Neural progenitor cell (in vitro differentiated cells): ENCODE measurements at regions not wholly inside any gene's neighbourhood (a gene's known extent, or its start where the extent isn't known, plus 50 kb on each side); places are given as distances from the start of the nearest gene placed in this dataset.

Source experiments
- DNase-seq: peaks from one replicate; pipeline ENCODE4 v3.0.0-alpha.2; 2016; ENCODE audit warnings: low spot score
- H2AFZ ChIP-seq: fragments of 200-600 bp; sonication (generic); replicated peaks from 2 replicates; pipeline ENCODE4 v1.6.1; 2016; ENCODE audit warnings: antibody characterized with exemption
- H3F3A ChIP-seq: fragments of 200-600 bp; sonication (generic); 2 replicates; pipeline ENCODE4 v1.6.1; 2016; ENCODE audit warnings: antibody characterized with exemption, low read depth
- H3K27ac ChIP-seq: fragments of 200-600 bp; sonication (generic); 2 replicates; pipeline ENCODE4 v1.5.1; 2016; ENCODE audit warnings: mild to moderate bottlenecking
- H3K27me3 ChIP-seq: fragments of 200-600 bp; sonication (generic); 2 replicates; pipeline ENCODE4 v1.6.1; 2016; ENCODE audit warnings: mild to moderate bottlenecking, moderate library complexity
- H3K36me3 ChIP-seq: fragments of 200-600 bp; sonication (generic); 2 replicates; pipeline ENCODE4 v1.5.1; 2016
- H3K4me1 ChIP-seq: fragments of 200-600 bp; sonication (generic); 2 replicates; pipeline ENCODE4 v1.6.1; 2016; ENCODE audit warnings: mixed run types
- H3K4me2 ChIP-seq: fragments of 200-600 bp; sonication (generic); 2 replicates; pipeline ENCODE4 v1.6.1; 2016
- H3K4me3 ChIP-seq: fragments of 200-600 bp; sonication (generic); 2 replicates; pipeline ENCODE4 v1.5.1; 2016
- H3K79me2 ChIP-seq: fragments of 200-600 bp; sonication (generic); 2 replicates; pipeline ENCODE4 v1.6.1; 2016; ENCODE audit warnings: low read depth
- H3K9ac ChIP-seq: fragments of 200-600 bp; sonication (generic); 2 replicates; pipeline ENCODE4 v1.6.1; 2016
- H3K9me3 ChIP-seq: fragments of 200-600 bp; sonication (generic); 2 replicates; pipeline ENCODE4 v1.5.1; 2016; ENCODE audit warnings: low read depth
- H4K20me1 ChIP-seq: fragments of 200-600 bp; sonication (generic); 2 replicates; pipeline ENCODE4 v1.6.1; 2016; ENCODE audit warnings: low read depth
- H3K27ac Mint-ChIP-seq: 3 replicates; pipeline ENCODE4 v1.8.0; 2021; ENCODE audit warnings: mixed read lengths
- H3K27me3 Mint-ChIP-seq: 2 replicates; pipeline ENCODE4 v1.8.0; 2022; ENCODE audit warnings: low read depth, mild to moderate bottlenecking, inconsistent platforms, moderate library complexity, mixed read lengths; ENCODE audit not compliant: insufficient read depth
- H3K36me3 Mint-ChIP-seq: 3 replicates; pipeline ENCODE4 v1.8.0; 2021; ENCODE audit warnings: mixed read lengths
- H3K4me1 Mint-ChIP-seq: 3 replicates; pipeline ENCODE4 v1.8.0; 2021; ENCODE audit warnings: mixed read lengths
- H3K4me3 Mint-ChIP-seq: 3 replicates; pipeline ENCODE4 v1.8.0; 2021; ENCODE audit warnings: mild to moderate bottlenecking, moderate library complexity, mixed read lengths
- H3K9me3 Mint-ChIP-seq: 3 replicates; pipeline ENCODE4 v1.8.0; 2020; ENCODE audit warnings: mixed read lengths
- EZH2 ChIP-seq: fragments of 200-600 bp; sonication (generic); IDR thresholded peaks from 2 replicates; pipeline ENCODE4 v1.6.1; 2017; ENCODE audit warnings: antibody characterized with exemption, mild to moderate bottlenecking, moderate library complexity
- EZH2phosphoT487 ChIP-seq: fragments of 200-600 bp; sonication (generic); IDR thresholded peaks from 2 replicates; pipeline ENCODE4 v1.6.1; 2017; ENCODE audit warnings: antibody characterized with exemption
- TF ChIP-seq, protein P1 (sequence below): fragments of 200-600 bp; sonication (generic); IDR thresholded peaks from 2 replicates; pipeline ENCODE4 v1.5.1; 2017; ENCODE audit warnings: antibody characterized with exemption, mild to moderate bottlenecking

DNA sequence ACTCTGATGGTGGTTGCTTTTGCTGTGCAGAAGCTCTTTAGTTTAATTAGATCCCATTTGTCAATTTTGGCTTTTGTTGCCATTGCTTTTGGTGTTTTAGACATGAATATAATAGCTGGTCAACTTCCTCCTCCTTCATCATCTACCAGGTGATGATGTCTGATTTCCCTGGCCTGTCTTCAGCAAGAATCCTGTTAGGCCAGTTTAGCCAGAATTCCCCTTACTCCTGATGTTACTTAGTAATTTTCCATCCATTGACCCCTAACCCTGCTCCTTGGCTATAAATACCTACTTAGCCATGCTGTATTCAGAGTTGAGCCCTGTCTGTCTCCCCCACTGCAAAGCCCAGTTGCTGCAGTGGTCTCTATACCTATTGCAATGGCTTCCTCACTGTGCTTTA lies 91.4 kb downstream of the ZNF777 start:
- Histone ChIP-seq H3K27me3 (peaks cover 4% of the 10 kb centered on the region), H3K9ac (no peak overlapping the region), H3K4me1 (no peaks in the 10 kb centered on the region), H3K4me3 (no peak overlapping the region), H3F3A (no peaks in the 10 kb centered on the region), H3K79me2 (no peaks in the 10 kb centered on the region), H4K20me1 (no peaks in the 10 kb centered on the region), H3K9me3 (no peaks in the 10 kb centered on the region), H3K27ac (no peak overlapping the region), H3K36me3 (no peaks in the 10 kb centered on the region), H2AFZ (no peak overlapping the region), H3K4me2 (no peak overlapping the region)
- H3K27me3 Mint-ChIP-seq, result peaks cover 7% of the 10 kb centered on the region
- DNase-seq, result no peak
- no peaks in the 10 kb centered on the region for H3K4me1 Mint-ChIP-seq
- TF ChIP-seq EZH2, result no peak
- TF ChIP-seq, protein P1, sequence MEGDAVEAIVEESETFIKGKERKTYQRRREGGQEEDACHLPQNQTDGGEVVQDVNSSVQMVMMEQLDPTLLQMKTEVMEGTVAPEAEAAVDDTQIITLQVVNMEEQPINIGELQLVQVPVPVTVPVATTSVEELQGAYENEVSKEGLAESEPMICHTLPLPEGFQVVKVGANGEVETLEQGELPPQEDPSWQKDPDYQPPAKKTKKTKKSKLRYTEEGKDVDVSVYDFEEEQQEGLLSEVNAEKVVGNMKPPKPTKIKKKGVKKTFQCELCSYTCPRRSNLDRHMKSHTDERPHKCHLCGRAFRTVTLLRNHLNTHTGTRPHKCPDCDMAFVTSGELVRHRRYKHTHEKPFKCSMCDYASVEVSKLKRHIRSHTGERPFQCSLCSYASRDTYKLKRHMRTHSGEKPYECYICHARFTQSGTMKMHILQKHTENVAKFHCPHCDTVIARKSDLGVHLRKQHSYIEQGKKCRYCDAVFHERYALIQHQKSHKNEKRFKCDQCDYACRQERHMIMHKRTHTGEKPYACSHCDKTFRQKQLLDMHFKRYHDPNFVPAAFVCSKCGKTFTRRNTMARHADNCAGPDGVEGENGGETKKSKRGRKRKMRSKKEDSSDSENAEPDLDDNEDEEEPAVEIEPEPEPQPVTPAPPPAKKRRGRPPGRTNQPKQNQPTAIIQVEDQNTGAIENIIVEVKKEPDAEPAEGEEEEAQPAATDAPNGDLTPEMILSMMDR, result no peak
- TF ChIP-seq EZH2phosphoT487, result no peak
- H3K4me3 Mint-ChIP-seq, result no peak overlapping the region
- H3K36me3 Mint-ChIP-seq, result no peaks in the 10 kb centered on the region
- no peak overlapping the region for H3K27ac Mint-ChIP-seq
- H3K9me3 Mint-ChIP-seq, result peaks cover 15% of the 10 kb centered on the region

DNA sequence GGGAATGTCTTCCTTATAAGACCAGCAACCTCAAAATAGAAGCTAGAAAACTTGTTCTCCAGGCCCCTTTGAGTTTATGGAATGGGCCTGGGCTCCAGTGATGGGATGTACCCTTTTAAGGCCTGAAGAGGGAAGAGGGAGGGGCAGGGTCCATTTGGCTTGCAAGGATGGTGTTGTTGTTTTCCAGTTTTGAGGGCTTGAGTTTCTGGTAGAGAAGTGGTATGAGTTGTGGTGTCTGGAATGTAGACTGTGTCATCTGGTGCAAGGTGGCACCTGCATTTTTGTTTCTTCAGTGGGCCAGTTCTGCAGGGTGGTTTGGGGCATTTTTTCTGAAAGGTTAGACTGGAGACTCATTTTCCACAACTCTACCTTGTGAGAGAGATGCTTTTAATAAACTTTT lies 90.1 kb downstream of the ZNF777 start:
- Histone ChIP-seq H3K9ac (no peak overlapping the region), H3K27ac (no peak overlapping the region), H3K36me3 (no peaks in the 10 kb centered on the region), H2AFZ (no peak overlapping the region), H3K79me2 (no peaks in the 10 kb centered on the region), H3K27me3 (peaks cover 4% of the 10 kb centered on the region), H4K20me1 (no peaks in the 10 kb centered on the region), H3K4me3 (no peak overlapping the region), H3K4me1 (no peaks in the 10 kb centered on the region), H3F3A (no peaks in the 10 kb centered on the region), H3K4me2 (no peak overlapping the region), H3K9me3 (no peaks in the 10 kb centered on the region)
- Mint-ChIP-seq H3K4me1 (no peaks in the 10 kb centered on the region), H3K9me3 (peaks cover 12% of the 10 kb centered on the region), H3K27ac (no peak overlapping the region), H3K36me3 (no peaks in the 10 kb centered on the region), H3K4me3 (no peak overlapping the region), H3K27me3 (peaks cover 5% of the 10 kb centered on the region)
- TF ChIP-seq EZH2 (no peak), EZH2phosphoT487 (no peak)
- TF ChIP-seq, protein P1, result no peak
- DNase-seq, result no peak

DNA sequence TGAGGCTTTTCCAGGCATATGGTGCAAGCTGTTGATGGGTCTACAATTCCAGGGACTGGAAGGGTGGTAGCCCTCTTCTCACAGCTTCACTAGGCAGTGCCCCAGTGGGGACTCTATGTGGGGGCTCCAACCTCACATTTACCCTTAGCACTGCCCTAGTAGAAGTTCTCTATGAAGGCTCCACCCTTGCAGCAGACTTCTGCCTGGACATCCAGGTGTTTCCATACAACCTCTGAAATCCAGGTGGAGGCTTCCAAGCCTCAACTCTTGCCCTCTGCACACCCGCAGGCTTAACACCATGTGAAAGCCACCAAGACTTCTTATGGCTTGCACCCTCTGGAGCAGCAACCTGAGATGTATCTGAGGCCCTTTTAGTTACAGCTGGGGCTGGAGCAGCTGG lies 87.8 kb downstream of the ZNF777 start:
- Histone ChIP-seq H3K4me3 (no peak overlapping the region), H4K20me1 (no peaks in the 10 kb centered on the region), H2AFZ (no peak overlapping the region), H3K9ac (no peak overlapping the region), H3K27me3 (no peaks in the 10 kb centered on the region), H3F3A (no peaks in the 10 kb centered on the region), H3K4me2 (no peak overlapping the region), H3K27ac (no peak overlapping the region), H3K36me3 (no peaks in the 10 kb centered on the region), H3K9me3 (no peaks in the 10 kb centered on the region), H3K4me1 (no peaks in the 10 kb centered on the region), H3K79me2 (no peaks in the 10 kb centered on the region)
- TF ChIP-seq EZH2phosphoT487 (no peak), EZH2 (no peak)
- TF ChIP-seq, protein P1, result no peak
- peaks cover 12% of the 10 kb centered on the region for H3K9me3 Mint-ChIP-seq
- DNase-seq, result no peak
- H3K36me3 Mint-ChIP-seq, result no peaks in the 10 kb centered on the region
- peaks cover 2% of the 10 kb centered on the region for H3K27me3 Mint-ChIP-seq
- H3K27ac Mint-ChIP-seq, result no peak overlapping the region
- H3K4me1 Mint-ChIP-seq, result no peaks in the 10 kb centered on the region
- no peak overlapping the region for H3K4me3 Mint-ChIP-seq
